Ascending aorta (tissue), 2 donors: ENCODE measurements at regions not wholly inside any gene's neighbourhood (a gene's known extent, or its start where the extent isn't known, plus 50 kb on each side); places are given as distances from the start of the nearest gene placed in this dataset.

ENCODE experiments used
- DNase-seq, 2 donors: peaks; one replicate each; pipeline ENCODE4 v3.0.0-alpha.2; 2019; ENCODE audit warnings: low spot score in 2 of 2
- H3K27ac ChIP-seq, 2 donors: fragments of 200-600 bp; sonication (generic); one replicate each; pipeline ENCODE4 v1.5.1; 2016 to 2017; ENCODE audit warnings: mild to moderate bottlenecking in 1 of 2
- H3K27me3 ChIP-seq: fragments of 200-600 bp; sonication (generic); one replicate; pipeline ENCODE4 v1.5.1; 2017
- H3K36me3 ChIP-seq, 2 donors: fragments of 200-600 bp; sonication (generic); one replicate each; pipeline ENCODE4 v1.5.1; 2016
- H3K4me1 ChIP-seq, 2 donors: fragments of 200-600 bp; sonication (generic); one replicate each; pipeline ENCODE4 v1.5.1; 2016 to 2017; ENCODE audit warnings: mild to moderate bottlenecking in 1 of 2
- H3K4me3 ChIP-seq, 2 donors: fragments of 200-600 bp; sonication (generic); one replicate each; pipeline ENCODE4 v1.5.1; 2016 to 2017; ENCODE audit warnings: mild to moderate bottlenecking in 1 of 2
- H3K9me3 ChIP-seq, 2 donors: fragments of 200-600 bp; sonication (generic); one replicate each; pipeline ENCODE4 v1.5.1; 2016
- intact Hi-C: fragments of 100-400 bp; cut with DNase I; formaldehyde crosslinking; loops from one replicate; pipeline ENCODE4 v1.15.1; 2023
- TF ChIP-seq, protein P1 (sequence below), 3 experiments: fragments of 200-600 bp in 2 of 3; fragments of 450-650 bp in 1 of 3; sonication (generic) in 2 of 3; IDR thresholded peaks; one replicate each; pipeline ENCODE4 v1.5.1; 2016 to 2019; ENCODE audit warnings: antibody characterized with exemption in 3 of 3, mild to moderate bottlenecking in 1 of 3, moderate library complexity in 1 of 3

DNA sequence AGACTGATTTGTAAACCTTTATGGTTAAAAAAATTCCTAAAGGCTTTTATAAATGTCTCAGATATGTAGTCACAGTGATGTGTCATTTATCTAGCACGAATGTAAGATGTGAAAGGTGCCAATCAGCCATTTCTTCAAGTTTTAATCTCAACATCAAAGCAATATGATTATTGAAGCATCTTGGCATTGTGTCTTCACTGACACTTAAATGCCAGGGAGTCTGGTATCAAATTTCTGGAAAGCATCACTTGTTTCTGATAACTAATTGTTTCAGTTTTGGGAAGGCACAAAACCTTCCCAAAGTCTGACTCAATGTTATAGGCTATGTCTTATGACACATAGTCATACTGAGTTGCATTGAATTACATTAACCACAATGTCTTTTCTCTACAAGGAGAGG, 492.0 kb upstream of the CNTNAP2 start:
- no peak overlapping the region for H3K4me3 ChIP-seq
- intact Hi-C loops, result no loop called here
- H3K9me3 ChIP-seq, result no peaks in the 10 kb centered on the region
- H3K27me3 ChIP-seq, result no peaks in the 10 kb centered on the region
- H3K4me1 ChIP-seq, result no peaks in the 10 kb centered on the region
- no peaks in the 10 kb centered on the region for H3K36me3 ChIP-seq
- DNase-seq, result no peak
- H3K27ac ChIP-seq, result no peak overlapping the region
- TF ChIP-seq, protein P1, sequence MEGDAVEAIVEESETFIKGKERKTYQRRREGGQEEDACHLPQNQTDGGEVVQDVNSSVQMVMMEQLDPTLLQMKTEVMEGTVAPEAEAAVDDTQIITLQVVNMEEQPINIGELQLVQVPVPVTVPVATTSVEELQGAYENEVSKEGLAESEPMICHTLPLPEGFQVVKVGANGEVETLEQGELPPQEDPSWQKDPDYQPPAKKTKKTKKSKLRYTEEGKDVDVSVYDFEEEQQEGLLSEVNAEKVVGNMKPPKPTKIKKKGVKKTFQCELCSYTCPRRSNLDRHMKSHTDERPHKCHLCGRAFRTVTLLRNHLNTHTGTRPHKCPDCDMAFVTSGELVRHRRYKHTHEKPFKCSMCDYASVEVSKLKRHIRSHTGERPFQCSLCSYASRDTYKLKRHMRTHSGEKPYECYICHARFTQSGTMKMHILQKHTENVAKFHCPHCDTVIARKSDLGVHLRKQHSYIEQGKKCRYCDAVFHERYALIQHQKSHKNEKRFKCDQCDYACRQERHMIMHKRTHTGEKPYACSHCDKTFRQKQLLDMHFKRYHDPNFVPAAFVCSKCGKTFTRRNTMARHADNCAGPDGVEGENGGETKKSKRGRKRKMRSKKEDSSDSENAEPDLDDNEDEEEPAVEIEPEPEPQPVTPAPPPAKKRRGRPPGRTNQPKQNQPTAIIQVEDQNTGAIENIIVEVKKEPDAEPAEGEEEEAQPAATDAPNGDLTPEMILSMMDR (IDR thresholded peaks at IDR 0.05), result no peak

DNA sequence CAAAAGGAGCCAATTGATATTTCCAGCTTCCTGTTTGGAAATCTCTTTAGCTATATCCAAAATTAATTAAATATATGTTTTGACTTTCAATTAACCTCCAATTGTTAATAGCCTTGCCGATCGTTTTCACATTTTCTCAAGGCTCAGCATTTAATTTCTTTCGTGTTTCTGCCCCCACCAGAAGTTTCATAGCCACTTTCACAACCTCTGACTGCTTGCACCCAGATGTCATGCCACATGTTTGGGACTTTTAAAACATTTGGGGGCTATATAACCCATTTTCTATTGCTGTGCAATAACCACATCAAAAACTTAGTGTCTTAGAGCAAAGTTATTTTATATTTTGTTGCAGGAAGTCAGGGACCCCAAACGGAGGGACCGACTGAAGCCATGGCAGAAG, 510.6 kb upstream of the CNTNAP2 start:
- Histone ChIP-seq H3K9me3 (no peaks in the 10 kb centered on the region), H3K4me3 (no peak overlapping the region), H3K27ac (no peak overlapping the region), H3K36me3 (no peaks in the 10 kb centered on the region), H3K4me1 (no peaks in the 10 kb centered on the region), H3K27me3 (no peaks in the 10 kb centered on the region)
- no peak for DNase-seq
- TF ChIP-seq, protein P1 (IDR thresholded peaks at IDR 0.05), result no peak
- intact Hi-C loops, result no loop called here

DNA sequence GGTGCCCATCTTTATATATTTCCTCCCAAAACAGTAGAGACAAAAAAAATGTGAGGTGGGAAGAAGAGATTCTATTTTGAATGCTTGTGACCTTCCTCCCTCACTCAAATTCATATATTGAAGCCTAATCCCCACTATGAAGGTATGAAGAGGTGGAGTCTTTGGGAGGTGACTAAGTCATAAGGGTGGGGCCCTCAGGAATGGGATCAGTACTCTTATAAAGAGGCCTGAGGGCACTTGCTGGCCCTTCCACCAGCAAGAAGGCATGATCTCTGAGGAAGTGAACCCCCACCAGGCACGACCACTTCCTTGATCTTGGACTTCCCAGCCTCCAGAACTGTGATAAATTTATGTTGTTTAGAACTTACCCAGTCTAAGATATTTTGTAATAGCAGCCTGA, 517.2 kb upstream of the CNTNAP2 start:
- Histone ChIP-seq H3K4me3 (no peak overlapping the region), H3K27ac (no peak overlapping the region), H3K36me3 (no peaks in the 10 kb centered on the region), H3K27me3 (no peaks in the 10 kb centered on the region), H3K9me3 (no peaks in the 10 kb centered on the region), H3K4me1 (no peaks in the 10 kb centered on the region)
- intact Hi-C loops, result no loop called here
- no peak for DNase-seq
- TF ChIP-seq, protein P1 (IDR thresholded peaks at IDR 0.05), result no peak

DNA sequence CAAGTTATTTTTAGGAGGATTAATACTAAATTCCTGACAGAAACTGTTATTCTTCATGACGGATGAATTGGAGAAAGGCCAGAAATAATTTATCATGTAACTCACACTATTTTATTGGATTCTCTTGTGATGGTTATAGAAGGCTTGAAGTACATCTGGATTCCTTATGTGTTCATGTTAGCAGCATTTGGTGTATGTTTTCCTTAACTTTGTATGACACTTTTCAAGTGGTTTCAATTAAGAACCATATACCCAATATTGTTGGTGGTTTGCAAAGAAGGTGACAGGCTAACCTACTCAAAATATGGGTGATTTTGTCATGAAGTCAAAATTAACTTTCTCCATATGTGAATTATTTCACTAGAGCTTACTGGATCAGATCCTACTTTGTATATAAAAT, 532.2 kb upstream of the CNTNAP2 start:
- DNase-seq, result no peak

DNA sequence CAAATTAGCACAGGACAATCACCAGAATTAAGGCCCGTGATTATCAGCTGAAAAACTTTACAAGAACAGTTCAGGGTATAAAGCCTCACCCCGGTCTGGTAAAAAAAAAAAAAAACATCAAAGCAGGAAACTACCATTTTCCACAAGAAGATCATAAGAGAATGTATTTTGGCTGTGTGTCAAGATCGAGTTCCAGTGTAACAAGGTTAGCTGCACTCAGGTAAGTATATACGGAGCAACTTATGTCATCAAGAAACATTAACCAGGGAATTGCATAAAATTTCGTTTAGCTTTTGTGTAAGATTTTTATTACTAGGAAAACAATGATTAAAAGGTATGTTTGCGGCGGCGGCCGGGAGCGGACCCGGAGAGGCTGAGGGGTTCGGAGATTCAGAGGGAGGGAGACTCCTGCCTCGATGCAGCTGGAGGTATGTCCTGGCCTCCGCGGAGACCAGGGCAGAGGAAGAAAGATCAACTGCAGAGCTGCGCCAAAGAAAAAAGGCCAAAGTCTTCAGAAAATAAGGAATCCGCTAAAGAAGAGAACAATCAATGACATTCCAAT, 533.8 kb upstream of the CNTNAP2 start:
- no peaks in the 10 kb centered on the region for H3K9me3 ChIP-seq
- no peaks in the 10 kb centered on the region for H3K4me1 ChIP-seq
- no peaks in the 10 kb centered on the region for H3K36me3 ChIP-seq
- H3K4me3 ChIP-seq, result no peak overlapping the region
- intact Hi-C loops, result no loop called here
- H3K27me3 ChIP-seq, result no peaks in the 10 kb centered on the region
- DNase-seq, result no peak
- no peak overlapping the region for H3K27ac ChIP-seq
- TF ChIP-seq, protein P1 (IDR thresholded peaks at IDR 0.05), result no peak

More for the DNA sequence above, 532.2 kb upstream of the CNTNAP2 start:
- TF ChIP-seq, protein P1 (IDR thresholded peaks at IDR 0.05), result no peak
- H3K27ac ChIP-seq, result no peak overlapping the region
- intact Hi-C loops, result no loop called here
- no peaks in the 10 kb centered on the region for H3K4me1 ChIP-seq
- no peaks in the 10 kb centered on the region for H3K9me3 ChIP-seq
- no peaks in the 10 kb centered on the region for H3K36me3 ChIP-seq
- H3K27me3 ChIP-seq, result no peaks in the 10 kb centered on the region
- H3K4me3 ChIP-seq, result no peak overlapping the region

DNA sequence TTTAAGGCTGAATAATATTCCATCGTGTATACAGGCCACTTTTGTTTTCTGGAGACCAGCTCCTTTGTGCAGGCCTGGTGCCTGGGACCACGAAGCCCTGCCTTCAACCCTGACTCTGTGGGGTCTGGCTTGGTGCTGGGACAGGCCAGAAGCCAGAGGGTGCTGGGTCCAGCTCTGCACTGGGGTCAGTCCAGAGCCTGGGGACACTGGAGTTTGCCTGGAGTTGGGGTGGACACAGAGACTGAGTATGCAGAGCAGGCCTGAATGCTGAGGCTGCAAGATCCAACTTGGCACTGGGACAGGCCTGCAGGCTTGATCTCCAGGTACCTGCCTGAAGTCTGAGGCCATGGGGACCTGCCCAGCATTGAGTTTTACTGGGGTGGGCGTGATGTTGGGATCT, 558.8 kb upstream of the CNTNAP2 start:
- H3K4me3 ChIP-seq, result no peak overlapping the region
- no peaks in the 10 kb centered on the region for H3K9me3 ChIP-seq
- DNase-seq, result no peak
- no peaks in the 10 kb centered on the region for H3K4me1 ChIP-seq
- intact Hi-C loops, result no loop called here
- TF ChIP-seq, protein P1 (IDR thresholded peaks at IDR 0.05), result no peak
- no peak overlapping the region for H3K27ac ChIP-seq
- no peaks in the 10 kb centered on the region for H3K27me3 ChIP-seq
- no peaks in the 10 kb centered on the region for H3K36me3 ChIP-seq
